HG03342 (cell line): ENCODE measurements at regions not wholly inside any gene's neighbourhood (a gene's known extent, or its start where the extent isn't known, plus 50 kb on each side); places are given as distances from the start of the nearest gene placed in this dataset.

ENCODE experiments used
- ATAC-seq: cut with Tn5 transposase; IDR thresholded peaks from one replicate; pipeline ENCODE4 v1.9.1; 2021; ENCODE audit warnings: mild to moderate bottlenecking, moderate library complexity; ENCODE audit not compliant: unreplicated experiment

- no peak for ATAC-seq
Measured at GRCh38 chr3:94935738-94936580, 873.1 kb downstream of the NSUN3 start.

- ATAC-seq, result no peak
Measured at GRCh38 chr3:94937980-94938379, 875.1 kb downstream of the NSUN3 start.

GRCh38 chr3:94946683-94947082 is 883.8 kb downstream of the NSUN3 start:
- ATAC-seq, result no peak

- no peak for ATAC-seq
Measured at GRCh38 chr3:94961423-94962100, 898.7 kb downstream of the NSUN3 start.

GRCh38 chr3:94965867-94966475 is 903.1 kb downstream of the NSUN3 start:
- ATAC-seq, result no peak

GRCh38 chr3:94967196-94967595 is 904.3 kb downstream of the NSUN3 start:
- no peak for ATAC-seq

- no peak for ATAC-seq
Measured at GRCh38 chr3:94968519-94968918, 905.7 kb downstream of the NSUN3 start.

- ATAC-seq, result no peak
Measured at GRCh38 chr3:94972066-94972465, 909.2 kb downstream of the NSUN3 start.

- no peak for ATAC-seq
Measured at GRCh38 chr3:94978084-94978483, 915.2 kb downstream of the NSUN3 start.

- ATAC-seq, result no peak
Measured at GRCh38 chr3:94985778-94986177, 922.9 kb downstream of the NSUN3 start.

- ATAC-seq, result no peak
Measured at GRCh38 chr3:94990952-94991705, 928.3 kb downstream of the NSUN3 start.

GRCh38 chr3:94996743-94997142 is 933.9 kb downstream of the NSUN3 start:
- no peak for ATAC-seq

GRCh38 chr3:95002438-95003046 is 939.7 kb downstream of the NSUN3 start:
- ATAC-seq, result no peak

GRCh38 chr3:95028688-95029087 is 965.8 kb downstream of the NSUN3 start:
- ATAC-seq, result no peak

- no peak for ATAC-seq
Measured at GRCh38 chr3:95029644-95030043, 966.8 kb downstream of the NSUN3 start.

- no peak for ATAC-seq
Measured at GRCh38 chr3:95036526-95037021, 973.7 kb downstream of the NSUN3 start.

- ATAC-seq, result no peak
Measured at GRCh38 chr3:95037097-95037496, 974.2 kb downstream of the NSUN3 start.

- ATAC-seq, result no peak
Measured at GRCh38 chr3:95037927-95038326, 975.1 kb downstream of the NSUN3 start.

GRCh38 chr3:95044101-95044500 is 981.2 kb downstream of the NSUN3 start:
- ATAC-seq, result no peak

GRCh38 chr3:95048564-95048963 is 985.7 kb downstream of the NSUN3 start:
- no peak for ATAC-seq

GRCh38 chr3:95049841-95050240 is 987.0 kb downstream of the NSUN3 start:
- no peak for ATAC-seq
